ENCODE measurements at regions not wholly inside any gene's neighbourhood (a gene's known extent, or its start where the extent isn't known, plus 50 kb on each side); places are given as distances from the start of the nearest gene placed in this dataset.
"Not testable (repeated sequence)": the region's sequence is repeated elsewhere in the genome, so short reads cannot be mapped to it uniquely, and the experiment has no call there.

GRCh38 chr15:66968806-66969596 is 96.4 kb upstream of the SMAD3 start:
- intact Hi-C loops (cut with DNase I), result no loop called here
- no peak for DNase-seq (ENCODE audit: low spot score)
- WGBS, result 92% methylated on average over 10 of the region's 10 CpGs
- H3K36me3 ChIP-seq, result no peaks in the 10 kb centered on the region
- no peaks in the 10 kb centered on the region for H3K27me3 ChIP-seq (replicated peaks; ENCODE audit: insufficient read depth)
- H3K4me1 ChIP-seq (replicated peaks), result no peaks in the 10 kb centered on the region
- no peak overlapping the region for H3K4me3 ChIP-seq
- TF ChIP-seq POLR2AphosphoS5 (IDR thresholded peaks at IDR 0.05) (no peak), POLR2A (IDR thresholded peaks at IDR 0.05) (no peak)
- TF ChIP-seq, protein P1, sequence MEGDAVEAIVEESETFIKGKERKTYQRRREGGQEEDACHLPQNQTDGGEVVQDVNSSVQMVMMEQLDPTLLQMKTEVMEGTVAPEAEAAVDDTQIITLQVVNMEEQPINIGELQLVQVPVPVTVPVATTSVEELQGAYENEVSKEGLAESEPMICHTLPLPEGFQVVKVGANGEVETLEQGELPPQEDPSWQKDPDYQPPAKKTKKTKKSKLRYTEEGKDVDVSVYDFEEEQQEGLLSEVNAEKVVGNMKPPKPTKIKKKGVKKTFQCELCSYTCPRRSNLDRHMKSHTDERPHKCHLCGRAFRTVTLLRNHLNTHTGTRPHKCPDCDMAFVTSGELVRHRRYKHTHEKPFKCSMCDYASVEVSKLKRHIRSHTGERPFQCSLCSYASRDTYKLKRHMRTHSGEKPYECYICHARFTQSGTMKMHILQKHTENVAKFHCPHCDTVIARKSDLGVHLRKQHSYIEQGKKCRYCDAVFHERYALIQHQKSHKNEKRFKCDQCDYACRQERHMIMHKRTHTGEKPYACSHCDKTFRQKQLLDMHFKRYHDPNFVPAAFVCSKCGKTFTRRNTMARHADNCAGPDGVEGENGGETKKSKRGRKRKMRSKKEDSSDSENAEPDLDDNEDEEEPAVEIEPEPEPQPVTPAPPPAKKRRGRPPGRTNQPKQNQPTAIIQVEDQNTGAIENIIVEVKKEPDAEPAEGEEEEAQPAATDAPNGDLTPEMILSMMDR (IDR thresholded peaks at IDR 0.05), result no peak
- no peaks in the 10 kb centered on the region for H3K9me3 ChIP-seq
- H3K27ac ChIP-seq, result no peak overlapping the region

GRCh38 chr15:66974131-66974530 is 91.3 kb upstream of the SMAD3 start:
- DNase-seq (ENCODE audit: low spot score); H3K27me3 ChIP-seq (replicated peaks; ENCODE audit: insufficient read depth); intact Hi-C loops (cut with DNase I); H3K36me3 ChIP-seq; H3K4me1 ChIP-seq (replicated peaks); H3K4me3 ChIP-seq; H3K27ac ChIP-seq; H3K9me3 ChIP-seq: not testable (repeated sequence)
- WGBS, result 93% methylated on average over 10 of the region's 10 CpGs

DNA sequence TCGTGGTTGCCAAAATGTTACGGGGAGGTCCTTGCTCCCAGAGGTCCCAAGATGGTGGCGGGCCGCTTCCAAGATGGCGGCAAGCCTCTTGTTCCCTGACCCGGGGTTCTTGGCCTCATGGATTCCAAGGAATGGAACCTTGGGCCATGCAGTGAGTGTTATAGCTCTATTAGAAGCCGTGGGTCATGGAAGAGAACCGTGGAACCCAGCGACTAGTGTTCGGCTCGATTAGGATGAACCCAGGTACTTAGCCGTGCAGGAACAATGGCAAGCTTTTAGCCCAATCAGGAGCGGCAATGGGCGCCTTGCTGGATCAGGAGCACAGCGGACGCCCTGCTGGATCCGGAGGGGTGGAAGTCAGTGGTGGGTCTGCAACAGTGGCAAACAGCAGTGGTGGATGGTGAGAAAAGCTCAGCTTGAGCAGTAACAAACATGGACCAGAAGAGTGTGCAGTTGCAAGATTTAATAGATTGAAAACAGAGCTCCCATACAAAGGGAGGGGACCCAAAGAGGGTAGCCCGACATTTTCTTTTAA is 89.2 kb upstream of the SMAD3 start:
- DNase-seq (ENCODE audit: low spot score); H3K9me3 ChIP-seq; H3K27ac ChIP-seq; H3K36me3 ChIP-seq; intact Hi-C loops (cut with DNase I); H3K4me3 ChIP-seq; H3K4me1 ChIP-seq (replicated peaks); H3K27me3 ChIP-seq (replicated peaks; ENCODE audit: insufficient read depth): not testable (repeated sequence)
- WGBS, result 93% methylated on average over 18 of the region's 18 CpGs

DNA sequence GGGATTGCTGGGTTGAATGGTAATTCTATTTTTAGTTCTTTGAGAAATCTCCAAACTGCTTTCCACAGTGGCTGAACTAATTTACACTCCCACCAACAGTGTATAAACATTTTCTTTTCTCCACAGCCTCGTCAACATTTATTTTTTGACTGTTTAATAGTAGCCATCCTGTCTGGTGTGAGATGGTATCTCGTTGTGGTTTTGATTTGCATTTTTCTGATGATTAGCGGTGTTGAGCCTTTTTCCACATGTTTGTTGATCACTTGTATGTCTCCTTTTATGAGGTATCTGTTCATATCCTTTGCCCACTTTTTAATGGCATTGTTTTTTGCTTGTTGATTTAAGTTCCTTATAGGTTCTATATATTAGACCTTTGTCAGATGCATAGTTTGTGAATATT is 85.1 kb upstream of the SMAD3 start:
- H3K9me3 ChIP-seq; H3K27me3 ChIP-seq (replicated peaks; ENCODE audit: insufficient read depth); H3K27ac ChIP-seq; H3K36me3 ChIP-seq; DNase-seq (ENCODE audit: low spot score); H3K4me1 ChIP-seq (replicated peaks); H3K4me3 ChIP-seq; intact Hi-C loops (cut with DNase I): not testable (repeated sequence)
- 51% methylated on average over 3 of the region's 3 CpGs for WGBS

DNA sequence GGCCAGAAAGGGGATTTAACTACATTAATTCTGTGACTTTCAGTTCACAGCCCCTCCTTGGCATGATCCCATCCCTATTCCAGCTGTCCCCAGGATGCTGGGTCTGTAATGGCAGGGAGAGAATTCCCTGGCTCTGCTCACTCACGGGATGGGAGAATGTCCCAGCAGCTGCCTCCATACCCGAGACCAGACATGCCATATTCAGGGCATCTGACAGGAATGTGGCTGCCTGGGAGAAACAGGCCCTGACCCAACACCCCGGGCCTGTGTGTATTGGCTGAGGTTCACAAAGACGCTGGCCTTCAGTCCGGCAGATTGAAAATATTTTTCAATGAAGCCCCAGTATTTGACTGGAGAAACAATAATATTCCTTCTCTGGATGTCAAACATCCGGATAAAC is 83.6 kb upstream of the SMAD3 start:
- TF ChIP-seq, protein P1 (IDR thresholded peaks at IDR 0.05), result no peak
- TF ChIP-seq POLR2AphosphoS5 (IDR thresholded peaks at IDR 0.05) (no peak), POLR2A (IDR thresholded peaks at IDR 0.05) (no peak)
- 46% methylated on average over 6 of the region's 6 CpGs for WGBS
- no peaks in the 10 kb centered on the region for H3K36me3 ChIP-seq
- H3K27ac ChIP-seq, result no peak overlapping the region
- H3K27me3 ChIP-seq (replicated peaks; ENCODE audit: insufficient read depth), result no peaks in the 10 kb centered on the region
- no peak for DNase-seq (ENCODE audit: low spot score)
- H3K4me1 ChIP-seq (replicated peaks), result no peaks in the 10 kb centered on the region
- no peak overlapping the region for H3K4me3 ChIP-seq
- no peaks in the 10 kb centered on the region for H3K9me3 ChIP-seq
- intact Hi-C loops (cut with DNase I), result no loop called here

DNA sequence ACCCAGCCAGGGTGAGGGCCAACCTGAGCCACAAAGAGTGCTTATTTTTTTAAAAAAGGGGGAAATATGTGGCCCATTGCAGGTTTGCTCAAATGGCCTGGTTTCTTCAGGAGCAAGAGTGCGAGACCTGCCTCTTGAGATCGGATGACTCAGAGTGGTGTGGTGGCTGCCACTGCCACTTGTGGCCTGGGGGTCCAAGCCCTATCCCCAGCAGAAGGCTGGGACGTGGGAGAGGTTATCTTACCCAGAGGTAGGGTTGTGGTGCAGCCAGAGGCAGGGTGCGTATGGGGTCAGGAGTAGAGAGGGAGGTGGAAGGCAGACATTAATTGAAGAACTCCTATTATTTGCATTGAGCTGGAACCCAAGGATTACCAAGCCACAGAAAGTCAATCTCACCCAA is 83.2 kb upstream of the SMAD3 start:
- Histone ChIP-seq H3K27me3 (replicated peaks; ENCODE audit: insufficient read depth) (no peaks in the 10 kb centered on the region), H3K27ac (no peak overlapping the region), H3K4me3 (no peak overlapping the region), H3K9me3 (no peaks in the 10 kb centered on the region), H3K36me3 (no peaks in the 10 kb centered on the region), H3K4me1 (replicated peaks) (no peaks in the 10 kb centered on the region)
- no peak for DNase-seq (ENCODE audit: low spot score)
- intact Hi-C loops (cut with DNase I), result no loop called here
- WGBS, result 97% methylated on average over 4 of the region's 4 CpGs
- TF ChIP-seq POLR2AphosphoS5 (IDR thresholded peaks at IDR 0.05) (no peak), POLR2A (IDR thresholded peaks at IDR 0.05) (no peak)
- TF ChIP-seq, protein P1 (IDR thresholded peaks at IDR 0.05), result no peak

All from prostate gland (tissue), 2 donors.